H1 (cell line): ENCODE measurements at regions not wholly inside any gene's neighbourhood (a gene's known extent, or its start where the extent isn't known, plus 50 kb on each side); places are given as distances from the start of the nearest gene placed in this dataset.

Source experiments
- CBX8 ChIP-seq: fragments of 300-800, 300-1000 bp; sonication (generic); IDR thresholded peaks from 2 replicates; pipeline ENCODE4 v1.7.1; 2016; ENCODE audit warnings: low read depth, low read length, borderline replicate concordance
- KDM1A ChIP-seq: fragments of 200-600, 300-600 bp; sonication (generic); IDR thresholded peaks from 2 replicates; pipeline ENCODE4 v1.7.1; 2016; ENCODE audit warnings: mild to moderate bottlenecking, low read length, borderline replicate concordance
- POLR2A ChIP-seq, 2 experiments: IDR thresholded peaks; 1 replicate in 1 of 2; 2 replicates in 1 of 2; pipeline ENCODE4 v1.6.1; 2011; ENCODE audit warnings: low read depth in 2 of 2, low read length in 2 of 2, mild to moderate bottlenecking in 2 of 2; ENCODE audit errors: control extremely low read depth in 1 of 2
- SP2 ChIP-seq: IDR thresholded peaks from 2 replicates; pipeline ENCODE4 v1.6.1; 2012; ENCODE audit warnings: mild to moderate bottlenecking, low read length, inconsistent platforms
- SUZ12 ChIP-seq: fragments of 200-600 bp; sonication (generic); IDR thresholded peaks from 2 replicates; pipeline ENCODE4 v1.6.1; 2012; ENCODE audit warnings: mild to moderate bottlenecking, inconsistent platforms, low read length, moderate library complexity, mixed read lengths
- TBP ChIP-seq: IDR thresholded peaks from 2 replicates; pipeline ENCODE4 v1.6.1; 2011; ENCODE audit warnings: low read depth, low read length, improper control_type of control experiment
- USF2 ChIP-seq: IDR thresholded peaks from 2 replicates; pipeline ENCODE4 v1.6.1; 2011; ENCODE audit warnings: low read length, improper control_type of control experiment

DNA sequence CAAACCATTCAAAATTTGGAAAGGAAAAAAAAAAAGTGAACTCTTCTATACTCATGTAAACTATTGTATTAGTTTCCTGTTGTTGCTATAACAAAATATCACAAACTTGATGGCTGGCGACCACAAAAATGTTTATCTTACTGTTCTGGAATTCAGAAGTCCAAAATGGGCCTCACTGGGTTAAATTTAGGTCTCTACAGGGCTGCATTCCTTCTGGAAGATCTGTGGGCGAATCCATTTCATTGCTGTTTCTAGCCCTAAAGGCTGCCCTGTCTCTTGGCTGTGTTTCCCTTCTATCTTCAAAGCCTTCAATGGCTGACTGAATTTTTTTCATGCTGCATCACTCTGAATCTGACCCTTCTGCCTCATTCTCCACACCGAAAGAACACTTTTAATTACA, 105.1 kb upstream of the NAV3 start (continued):
- TF ChIP-seq SUZ12, result no peak
- TF ChIP-seq KDM1A, result no peak
- TF ChIP-seq POLR2A (IDR thresholded peaks at IDR 0.05; ENCODE audit: control extremely low read depth in 1 of 2, low read depth in 2 of 2, low read length in 2 of 2), result no peak
- TF ChIP-seq SP2, result no peak
- no peak for TF ChIP-seq CBX8
- no peak for TF ChIP-seq USF2
- no peak for TF ChIP-seq TBP
